ENCODE measurements at regions not wholly inside any gene's neighbourhood (a gene's known extent, or its start where the extent isn't known, plus 50 kb on each side); places are given as distances from the start of the nearest gene placed in this dataset.

DNA sequence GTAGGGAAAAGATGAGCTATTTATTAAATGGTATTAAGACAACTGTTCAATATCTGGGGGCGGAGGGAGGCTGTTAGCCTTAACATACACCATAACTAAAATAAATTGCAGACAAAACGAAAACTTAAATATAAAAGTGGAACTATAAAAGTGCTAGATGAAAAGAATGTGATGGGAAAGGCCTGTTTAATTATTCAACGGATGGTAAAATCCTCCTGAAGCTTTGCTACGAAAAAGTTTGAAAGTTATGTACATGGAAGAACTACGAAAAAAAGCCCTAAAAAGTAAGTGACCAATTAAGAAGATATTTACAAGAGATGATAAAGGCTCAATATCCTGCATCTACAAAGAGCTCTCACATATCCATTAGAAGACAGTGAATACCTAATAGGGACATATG, 197.8 kb upstream of the IER5L start:
- H3K36me3 ChIP-seq: no peaks in the 10 kb centered on the region
- no peaks in the 10 kb centered on the region for H3K27me3 ChIP-seq
- TF ChIP-seq EP300 (IDR thresholded peaks at IDR 0.05): no peak
- TF ChIP-seq POLR2AphosphoS5 (IDR thresholded peaks at IDR 0.05): no peak
- TF ChIP-seq POLR2A (IDR thresholded peaks at IDR 0.05; ENCODE audit: low read depth): no peak
- TF ChIP-seq, protein P1, sequence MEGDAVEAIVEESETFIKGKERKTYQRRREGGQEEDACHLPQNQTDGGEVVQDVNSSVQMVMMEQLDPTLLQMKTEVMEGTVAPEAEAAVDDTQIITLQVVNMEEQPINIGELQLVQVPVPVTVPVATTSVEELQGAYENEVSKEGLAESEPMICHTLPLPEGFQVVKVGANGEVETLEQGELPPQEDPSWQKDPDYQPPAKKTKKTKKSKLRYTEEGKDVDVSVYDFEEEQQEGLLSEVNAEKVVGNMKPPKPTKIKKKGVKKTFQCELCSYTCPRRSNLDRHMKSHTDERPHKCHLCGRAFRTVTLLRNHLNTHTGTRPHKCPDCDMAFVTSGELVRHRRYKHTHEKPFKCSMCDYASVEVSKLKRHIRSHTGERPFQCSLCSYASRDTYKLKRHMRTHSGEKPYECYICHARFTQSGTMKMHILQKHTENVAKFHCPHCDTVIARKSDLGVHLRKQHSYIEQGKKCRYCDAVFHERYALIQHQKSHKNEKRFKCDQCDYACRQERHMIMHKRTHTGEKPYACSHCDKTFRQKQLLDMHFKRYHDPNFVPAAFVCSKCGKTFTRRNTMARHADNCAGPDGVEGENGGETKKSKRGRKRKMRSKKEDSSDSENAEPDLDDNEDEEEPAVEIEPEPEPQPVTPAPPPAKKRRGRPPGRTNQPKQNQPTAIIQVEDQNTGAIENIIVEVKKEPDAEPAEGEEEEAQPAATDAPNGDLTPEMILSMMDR (IDR thresholded peaks at IDR 0.05): no peak
- no peaks in the 10 kb centered on the region for H3K4me1 ChIP-seq
- no peak overlapping the region for H3K27ac ChIP-seq (replicated peaks in 1 of 4)
- intact Hi-C loops (cut with DNase I): no loop called here
- no peaks in the 10 kb centered on the region for H3K9me3 ChIP-seq
- WGBS: 91% methylated on average over 5 of the region's 5 CpGs
- H3K4me3 ChIP-seq: no peak overlapping the region
- DNase-seq (ENCODE audit: extremely low spot score): no peak

DNA sequence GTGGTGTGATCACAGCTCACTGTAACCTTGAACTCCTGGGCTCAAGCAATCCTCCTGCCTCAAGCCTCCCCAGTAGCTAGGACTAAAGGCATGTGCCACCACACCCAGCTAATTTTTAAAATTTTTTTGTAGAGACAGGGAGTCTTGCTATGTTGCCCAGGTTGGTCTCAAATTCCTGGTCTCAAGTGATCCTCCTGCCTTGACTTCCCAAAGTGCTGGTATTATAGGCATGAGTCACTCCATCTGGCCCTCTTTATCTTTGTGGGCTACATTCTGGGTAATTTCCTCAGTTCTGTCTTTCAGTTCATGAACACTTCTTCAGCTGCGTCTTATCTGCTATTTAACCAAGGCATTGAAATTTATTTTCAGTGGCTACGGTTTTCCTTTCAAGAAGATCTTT, 196.6 kb upstream of the IER5L start:
- Histone ChIP-seq H3K4me1 (no peaks in the 10 kb centered on the region), H3K4me3 (no peak overlapping the region), H3K27me3 (no peaks in the 10 kb centered on the region), H3K9me3 (peaks cover 0 to 1% (median 0%) of the 10 kb centered on the region in 4 donors), H3K36me3 (no peaks in the 10 kb centered on the region), H3K27ac (replicated peaks in 1 of 4) (no peak overlapping the region)
- 100% methylated on average over 2 of the region's 2 CpGs for WGBS
- TF ChIP-seq POLR2AphosphoS5 (IDR thresholded peaks at IDR 0.05) (no peak), POLR2A (IDR thresholded peaks at IDR 0.05; ENCODE audit: low read depth) (no peak), EP300 (IDR thresholded peaks at IDR 0.05) (no peak)
- TF ChIP-seq, protein P1 (IDR thresholded peaks at IDR 0.05): no peak
- no peak for DNase-seq (ENCODE audit: extremely low spot score)
- intact Hi-C loops (cut with DNase I): no loop called here

DNA sequence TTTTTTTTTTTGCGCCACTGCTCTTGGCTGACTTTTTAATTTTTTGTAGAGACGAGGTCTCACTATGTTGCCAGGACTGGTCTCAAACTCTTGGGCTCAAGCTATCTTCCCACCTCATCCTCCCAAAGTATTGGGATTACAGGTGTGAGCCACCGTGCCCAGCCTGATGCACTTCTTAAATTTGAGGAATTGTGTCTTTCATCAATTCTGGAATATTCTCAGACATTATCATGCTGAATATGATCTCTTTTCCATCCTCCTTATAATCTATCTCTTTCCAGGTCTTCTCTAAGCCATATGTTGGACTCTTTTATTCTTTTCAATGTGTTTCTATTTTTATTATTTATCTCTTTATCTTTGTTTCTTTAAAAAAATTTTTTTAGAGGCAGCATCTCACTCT, 196.2 kb upstream of the IER5L start:
- no peak for DNase-seq (ENCODE audit: extremely low spot score)
- 92% methylated on average over 3 of the region's 3 CpGs for WGBS
- TF ChIP-seq EP300 (IDR thresholded peaks at IDR 0.05) (no peak), POLR2AphosphoS5 (IDR thresholded peaks at IDR 0.05) (no peak), POLR2A (IDR thresholded peaks at IDR 0.05; ENCODE audit: low read depth) (no peak)
- TF ChIP-seq, protein P1 (IDR thresholded peaks at IDR 0.05): no peak

DNA sequence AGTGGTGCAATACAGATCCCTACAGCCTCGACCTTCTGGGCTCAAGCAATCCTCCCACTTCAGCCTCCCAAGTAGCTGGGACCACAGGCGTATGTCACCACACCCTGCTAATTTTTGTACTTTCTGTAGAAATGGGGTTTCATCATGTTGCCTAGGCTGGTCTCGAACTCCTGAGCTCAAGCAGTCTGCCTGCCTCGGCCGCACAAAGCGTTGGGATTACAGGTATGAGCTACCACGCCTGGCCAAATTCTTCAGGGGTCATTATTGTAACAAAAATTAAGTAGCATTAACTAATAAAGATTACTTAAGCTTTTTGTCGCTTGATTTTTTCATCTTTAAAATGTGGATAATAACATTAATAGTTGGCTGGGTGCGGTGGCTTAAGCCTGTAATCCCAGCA, 195.3 kb upstream of the IER5L start:
- Histone ChIP-seq H3K9me3 (peaks cover 0 to 9% (median 2%) of the 10 kb centered on the region in 4 donors), H3K4me3 (no peak overlapping the region), H3K27me3 (no peaks in the 10 kb centered on the region), H3K27ac (replicated peaks in 1 of 4) (no peak overlapping the region), H3K36me3 (no peaks in the 10 kb centered on the region), H3K4me1 (no peaks in the 10 kb centered on the region)
- WGBS: 95% methylated on average over 9 of the region's 9 CpGs
- no peak for DNase-seq (ENCODE audit: extremely low spot score)
- TF ChIP-seq, protein P1 (IDR thresholded peaks at IDR 0.05): no peak
- TF ChIP-seq POLR2A (IDR thresholded peaks at IDR 0.05; ENCODE audit: low read depth): no peak
- TF ChIP-seq EP300 (IDR thresholded peaks at IDR 0.05): no peak
- no peak for TF ChIP-seq POLR2AphosphoS5 (IDR thresholded peaks at IDR 0.05)
- intact Hi-C loops (cut with DNase I): no loop called here

More for the DNA sequence above, 196.2 kb upstream of the IER5L start:
- Histone ChIP-seq H3K27ac (replicated peaks in 1 of 4) (no peak overlapping the region), H3K4me3 (no peak overlapping the region), H3K4me1 (no peaks in the 10 kb centered on the region), H3K27me3 (no peaks in the 10 kb centered on the region), H3K9me3 (peaks cover 0 to 5% (median 2%) of the 10 kb centered on the region in 4 donors), H3K36me3 (no peaks in the 10 kb centered on the region)
- intact Hi-C loops (cut with DNase I): no loop called here

DNA sequence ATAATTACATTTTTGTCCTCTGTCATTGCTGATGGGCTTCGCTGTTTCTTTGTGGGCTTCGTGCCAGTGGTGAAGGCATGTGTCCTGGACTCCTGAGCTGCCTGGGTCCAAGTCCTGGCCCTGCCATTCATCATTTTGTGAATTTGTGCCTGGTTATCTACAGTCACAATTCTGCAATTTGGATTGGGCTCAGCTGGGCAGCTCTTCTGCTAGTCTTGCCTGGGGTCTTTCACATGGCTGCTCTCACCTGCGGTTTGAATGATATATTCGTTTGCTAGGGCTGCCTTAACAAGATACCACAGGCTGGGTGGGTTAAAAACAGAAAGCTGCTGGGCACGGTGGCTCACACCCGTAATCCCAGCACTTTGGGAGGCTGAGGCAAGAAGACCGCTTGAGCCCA, 192.7 kb upstream of the IER5L start:
- peaks cover 0 to 9% (median 2%) of the 10 kb centered on the region in 4 donors for H3K9me3 ChIP-seq
- H3K27me3 ChIP-seq: no peaks in the 10 kb centered on the region
- H3K27ac ChIP-seq (replicated peaks in 1 of 4): no peak overlapping the region
- 84% methylated on average over 5 of the region's 7 CpGs for WGBS
- no peak for DNase-seq (ENCODE audit: extremely low spot score)
- TF ChIP-seq POLR2A (IDR thresholded peaks at IDR 0.05; ENCODE audit: low read depth): no peak
- intact Hi-C loops (cut with DNase I): no loop called here
- no peaks in the 10 kb centered on the region for H3K36me3 ChIP-seq
- no peaks in the 10 kb centered on the region for H3K4me1 ChIP-seq
- H3K4me3 ChIP-seq: no peak overlapping the region

Data from esophagus muscularis mucosa (tissue), 4 donors.